CD4-positive, alpha-beta memory T cell (primary cell): ENCODE measurements at regions not wholly inside any gene's neighbourhood (a gene's known extent, or its start where the extent isn't known, plus 50 kb on each side); places are given as distances from the start of the nearest gene placed in this dataset.

Source experiments
- CTCF ChIA-PET: fragments of 350-600 bp; sonication (Branson Sonifier 250); formaldehyde crosslinking; loops from one replicate; lab custom pipeline; 2021; ENCODE audit warnings: inconsistent platforms; ENCODE audit not compliant: partially characterized antibody; lab: Charles Lee
- POLR2A ChIA-PET: fragments of 350-600 bp; sonication (Branson Sonifier 250); formaldehyde crosslinking; loops from one replicate; lab custom pipeline; 2021; ENCODE audit not compliant: partially characterized antibody; lab: Charles Lee
- DNase-seq, 5 donors: peaks; one replicate each; pipeline versions ENCODE4 v3.0.0 to v3.0.0-alpha.2; 2020 to 2022; ENCODE audit warnings: mixed read lengths in 1 of 5
- H3K27ac ChIP-seq: one replicate; pipeline ENCODE4 v1.7.0; 2013; ENCODE audit warnings: low read depth, low read length
- H3K27me3 ChIP-seq: 2 replicates; pipeline ENCODE4 v1.7.0; 2013; ENCODE audit warnings: mild to moderate bottlenecking, low read length, moderate library complexity; ENCODE audit not compliant: insufficient read depth
- H3K36me3 ChIP-seq: 2 replicates; pipeline ENCODE4 v1.7.0; 2013; ENCODE audit warnings: mild to moderate bottlenecking, low read length, moderate library complexity; ENCODE audit not compliant: insufficient read depth
- H3K4me1 ChIP-seq: 2 replicates; pipeline ENCODE4 v1.7.0; 2013; ENCODE audit warnings: mild to moderate bottlenecking, low read length, moderate library complexity; ENCODE audit not compliant: insufficient read depth
- H3K4me3 ChIP-seq, 2 donors: one replicate each; pipeline ENCODE4 v1.7.0; 2013; ENCODE audit warnings: low read length in 2 of 2, mild to moderate bottlenecking in 1 of 2
- H3K9me3 ChIP-seq, 2 donors: one replicate each; pipeline ENCODE4 v1.7.0; 2013; ENCODE audit warnings: low read length in 2 of 2, control low read depth in 1 of 2; ENCODE audit not compliant: control insufficient read depth in 1 of 2
- H3K27ac Mint-ChIP-seq, 7 donors: one replicate each; pipeline ENCODE4 v1.8.0; 2020 to 2021; ENCODE audit warnings: mixed read lengths in 7 of 7, mild to moderate bottlenecking in 6 of 7, inconsistent platforms in 3 of 7, moderate library complexity in 3 of 7
- H3K27me3 Mint-ChIP-seq, 2 donors: one replicate each; pipeline ENCODE4 v1.8.0; 2020 to 2021; ENCODE audit warnings: mixed read lengths in 2 of 2
- H3K36me3 Mint-ChIP-seq, 2 donors: one replicate each; pipeline ENCODE4 v1.8.0; 2020 to 2021; ENCODE audit warnings: mixed read lengths in 2 of 2, inconsistent platforms in 1 of 2, mild to moderate bottlenecking in 1 of 2
- H3K4me1 Mint-ChIP-seq, 4 donors: one replicate each; pipeline ENCODE4 v1.8.0; 2020 to 2021; ENCODE audit warnings: mixed read lengths in 4 of 4, mild to moderate bottlenecking in 1 of 4
- H3K4me3 Mint-ChIP-seq, 8 donors: one replicate each; pipeline ENCODE4 v1.8.0; 2020 to 2021; ENCODE audit warnings: mixed read lengths in 8 of 8, mild to moderate bottlenecking in 7 of 8, moderate library complexity in 6 of 8, inconsistent platforms in 3 of 8
- H3K9me3 Mint-ChIP-seq, 8 donors: one replicate each; pipeline ENCODE4 v1.8.0; 2020 to 2021; ENCODE audit warnings: mixed read lengths in 8 of 8, mild to moderate bottlenecking in 5 of 8, inconsistent platforms in 3 of 8, moderate library complexity in 1 of 8
- intact Hi-C: fragments of 100-400 bp; cut with micrococcal nuclease; formaldehyde crosslinking; loops from one replicate; pipeline ENCODE4 v1.15.1; 2023

GRCh38 chr13:26948353-26948752 is 187.8 kb upstream of the GPR12 start:
- Mint-ChIP-seq H3K36me3 (no peaks in the 10 kb centered on the region), H3K9me3 (peaks cover 0 to 2% (median 0%) of the 10 kb centered on the region in 8 donors)
- CTCF ChIA-PET = interaction anchor here (1.0 kb wide), 1 partner anchor 15 kb away, joined by 3 read pairs; no protein-coding TSS in a partner anchor

GRCh38 chr13:26946684-26947343 is 186.2 kb upstream of the GPR12 start:
- no peak for DNase-seq
- no peak overlapping the region for H3K27ac ChIP-seq
- no peak overlapping the region for H3K27ac Mint-ChIP-seq
- no peak overlapping the region for H3K4me3 ChIP-seq
- H3K4me1 ChIP-seq = no peaks in the 10 kb centered on the region
- intact Hi-C loops = no loop called here
- no peaks in the 10 kb centered on the region for H3K9me3 ChIP-seq
- H3K36me3 ChIP-seq = no peaks in the 10 kb centered on the region
- ChIA-PET CTCF (interaction anchor here (0.7 to 1.9 kb wide), 7 partner anchors 13 to 1037 kb away, joined by 3 to 8 read pairs (median 5); no protein-coding TSS in a partner anchor), POLR2A (interaction anchor here (0.7 kb wide), 1 partner anchor 657 kb away, joined by 4 read pairs; no protein-coding TSS in a partner anchor)
- no peak overlapping the region for H3K4me3 Mint-ChIP-seq
- no peaks in the 10 kb centered on the region for H3K27me3 ChIP-seq
- H3K9me3 Mint-ChIP-seq = peaks cover 0 to 2% (median 0%) of the 10 kb centered on the region in 8 donors
- H3K36me3 Mint-ChIP-seq = no peaks in the 10 kb centered on the region
- peaks cover 3 to 13% of the 10 kb centered on the region in 2 donors for H3K27me3 Mint-ChIP-seq
- H3K4me1 Mint-ChIP-seq = no peaks in the 10 kb centered on the region

More at GRCh38 chr13:26948353-26948752, 187.8 kb upstream of the GPR12 start:
- intact Hi-C loops = no loop called here
- no peaks in the 10 kb centered on the region for H3K9me3 ChIP-seq
- POLR2A ChIA-PET = no interaction called here
- no peaks in the 10 kb centered on the region for H3K4me1 ChIP-seq
- Mint-ChIP-seq H3K27me3 (peaks cover 0 to 7% of the 10 kb centered on the region in 2 donors), H3K27ac (no peak overlapping the region), H3K4me3 (no peak overlapping the region), H3K4me1 (no peaks in the 10 kb centered on the region)
- no peak overlapping the region for H3K4me3 ChIP-seq
- no peaks in the 10 kb centered on the region for H3K27me3 ChIP-seq
- H3K27ac ChIP-seq = no peak overlapping the region
- no peak for DNase-seq
- H3K36me3 ChIP-seq = no peaks in the 10 kb centered on the region

GRCh38 chr13:26943748-26944147 is 183.2 kb upstream of the GPR12 start:
- Mint-ChIP-seq H3K36me3 (no peaks in the 10 kb centered on the region), H3K27ac (no peak overlapping the region), H3K9me3 (peaks cover 0 to 2% (median 0%) of the 10 kb centered on the region in 8 donors), H3K4me1 (no peaks in the 10 kb centered on the region), H3K27me3 (peaks cover 4 to 10% of the 10 kb centered on the region in 2 donors), H3K4me3 (no peak overlapping the region)
- Histone ChIP-seq H3K4me3 (no peak overlapping the region), H3K9me3 (no peaks in the 10 kb centered on the region), H3K27me3 (no peaks in the 10 kb centered on the region), H3K27ac (no peak overlapping the region), H3K36me3 (no peaks in the 10 kb centered on the region), H3K4me1 (no peaks in the 10 kb centered on the region)
- ChIA-PET POLR2A (no interaction called here), CTCF (interaction anchor here (1.6 kb wide), 1 partner anchor 15 kb away, joined by 6 read pairs; no protein-coding TSS in a partner anchor)
- intact Hi-C loops = no loop called here
- DNase-seq = no peak

- CTCF ChIA-PET = interaction anchor here (0.7 to 1.3 kb wide), 2 partner anchors 43 kb away, joined by 3 read pairs; no protein-coding TSS in a partner anchor
Observed at GRCh38 chr13:26942184-26942583, 181.6 kb upstream of the GPR12 start.

GRCh38 chr13:26941345-26942174 is 181.0 kb upstream of the GPR12 start:
- Mint-ChIP-seq H3K27ac (no peak overlapping the region), H3K9me3 (peaks cover 0 to 2% (median 0%) of the 10 kb centered on the region in 8 donors), H3K4me3 (no peak overlapping the region), H3K36me3 (no peaks in the 10 kb centered on the region), H3K27me3 (peaks cover 4 to 10% of the 10 kb centered on the region in 2 donors), H3K4me1 (no peaks in the 10 kb centered on the region)
- Histone ChIP-seq H3K4me3 (no peak overlapping the region), H3K4me1 (no peaks in the 10 kb centered on the region), H3K27ac (no peak overlapping the region), H3K9me3 (no peaks in the 10 kb centered on the region), H3K27me3 (no peaks in the 10 kb centered on the region), H3K36me3 (no peaks in the 10 kb centered on the region)
- intact Hi-C loops = no loop called here
- CTCF ChIA-PET = interaction anchor here (0.7 to 2.4 kb wide), 3 partner anchors 11 to 44 kb away, joined by 3 to 13 read pairs (median 3); no protein-coding TSS in a partner anchor
- POLR2A ChIA-PET = no interaction called here
- DNase-seq = no peak

More at GRCh38 chr13:26942184-26942583, 181.6 kb upstream of the GPR12 start:
- no peaks in the 10 kb centered on the region for H3K4me1 Mint-ChIP-seq
- peaks cover 0 to 2% (median 0%) of the 10 kb centered on the region in 8 donors for H3K9me3 Mint-ChIP-seq
- no peaks in the 10 kb centered on the region for H3K27me3 ChIP-seq
- H3K4me3 ChIP-seq = no peak overlapping the region
- POLR2A ChIA-PET = no interaction called here
- no peak overlapping the region for H3K27ac ChIP-seq
- no peaks in the 10 kb centered on the region for H3K9me3 ChIP-seq
- H3K36me3 ChIP-seq = no peaks in the 10 kb centered on the region
- no peak overlapping the region for H3K4me3 Mint-ChIP-seq
- intact Hi-C loops = no loop called here
- no peak for DNase-seq
- H3K4me1 ChIP-seq = no peaks in the 10 kb centered on the region
- H3K36me3 Mint-ChIP-seq = no peaks in the 10 kb centered on the region
- peaks cover 4 to 10% of the 10 kb centered on the region in 2 donors for H3K27me3 Mint-ChIP-seq
- no peak overlapping the region for H3K27ac Mint-ChIP-seq

GRCh38 chr13:26934096-26934495 is 173.5 kb upstream of the GPR12 start:
- CTCF ChIA-PET = interaction anchor here (0.8 to 1.0 kb wide), 3 partner anchors 12 to 19 kb away, joined by 3 to 5 read pairs (median 3); no protein-coding TSS in a partner anchor
- Mint-ChIP-seq H3K27me3 (peaks cover 0 to 1% of the 10 kb centered on the region in 2 donors), H3K36me3 (no peaks in the 10 kb centered on the region), H3K27ac (no peak overlapping the region), H3K9me3 (no peaks in the 10 kb centered on the region), H3K4me1 (peaks cover 0 to 3% (median 0%) of the 10 kb centered on the region in 4 donors), H3K4me3 (no peak overlapping the region)
- Histone ChIP-seq H3K4me3 (no peak overlapping the region), H3K27ac (no peak overlapping the region), H3K4me1 (no peaks in the 10 kb centered on the region), H3K9me3 (no peaks in the 10 kb centered on the region), H3K27me3 (no peaks in the 10 kb centered on the region), H3K36me3 (no peaks in the 10 kb centered on the region)
- no peak for DNase-seq
- intact Hi-C loops = loop anchor here (10.0 kb wide), 1 partner anchor 449 kb away; no protein-coding TSS in a partner anchor
- POLR2A ChIA-PET = no interaction called here

- H3K9me3 Mint-ChIP-seq = no peaks in the 10 kb centered on the region
- peaks cover 0 to 3% (median 0%) of the 10 kb centered on the region in 4 donors for H3K4me1 Mint-ChIP-seq
- no peak overlapping the region for H3K27ac Mint-ChIP-seq
- H3K27ac ChIP-seq = no peak overlapping the region
- POLR2A ChIA-PET = no interaction called here
- H3K36me3 Mint-ChIP-seq = no peaks in the 10 kb centered on the region
- no peak overlapping the region for H3K4me3 Mint-ChIP-seq
- no peaks in the 10 kb centered on the region for H3K36me3 ChIP-seq
- H3K4me1 ChIP-seq = no peaks in the 10 kb centered on the region
- no peak overlapping the region for H3K4me3 ChIP-seq
- H3K27me3 ChIP-seq = no peaks in the 10 kb centered on the region
- CTCF ChIA-PET = interaction anchor here (2.0 kb wide), 1 partner anchor 213 kb away, joined by 5 read pairs; no protein-coding TSS in a partner anchor
- H3K9me3 ChIP-seq = no peaks in the 10 kb centered on the region
- H3K27me3 Mint-ChIP-seq = peaks cover 0 to 1% of the 10 kb centered on the region in 2 donors
- intact Hi-C loops = loop anchor here (10.0 kb wide), 1 partner anchor 448 kb away; no protein-coding TSS in a partner anchor
- DNase-seq = no peak
Observed at GRCh38 chr13:26932465-26932864, 171.9 kb upstream of the GPR12 start.
